ENCODE measurements at regions not wholly inside any gene's neighbourhood (a gene's known extent, or its start where the extent isn't known, plus 50 kb on each side); places are given as distances from the start of the nearest gene placed in this dataset.

DNA sequence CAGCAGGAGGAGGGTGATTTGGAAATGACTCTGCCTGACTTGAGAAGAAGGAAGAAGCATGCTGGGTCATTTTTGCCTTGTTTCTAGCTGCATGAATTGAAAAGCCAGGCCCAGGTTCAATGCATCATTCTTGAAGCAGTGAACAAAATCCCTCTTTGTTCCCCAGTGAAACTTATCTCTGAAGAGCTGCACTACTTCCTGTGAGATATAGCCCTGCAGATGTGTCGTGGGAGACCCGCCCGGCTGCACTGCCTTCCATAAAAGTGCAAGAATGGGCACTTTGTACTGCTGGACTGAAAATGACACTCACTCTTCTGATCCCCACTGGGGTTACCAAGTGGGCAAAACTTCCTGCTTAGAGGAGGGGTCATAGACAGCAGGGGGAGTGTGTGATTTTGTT is 249.2 kb upstream of the NFIA start:
- TF ChIP-seq, protein P1, sequence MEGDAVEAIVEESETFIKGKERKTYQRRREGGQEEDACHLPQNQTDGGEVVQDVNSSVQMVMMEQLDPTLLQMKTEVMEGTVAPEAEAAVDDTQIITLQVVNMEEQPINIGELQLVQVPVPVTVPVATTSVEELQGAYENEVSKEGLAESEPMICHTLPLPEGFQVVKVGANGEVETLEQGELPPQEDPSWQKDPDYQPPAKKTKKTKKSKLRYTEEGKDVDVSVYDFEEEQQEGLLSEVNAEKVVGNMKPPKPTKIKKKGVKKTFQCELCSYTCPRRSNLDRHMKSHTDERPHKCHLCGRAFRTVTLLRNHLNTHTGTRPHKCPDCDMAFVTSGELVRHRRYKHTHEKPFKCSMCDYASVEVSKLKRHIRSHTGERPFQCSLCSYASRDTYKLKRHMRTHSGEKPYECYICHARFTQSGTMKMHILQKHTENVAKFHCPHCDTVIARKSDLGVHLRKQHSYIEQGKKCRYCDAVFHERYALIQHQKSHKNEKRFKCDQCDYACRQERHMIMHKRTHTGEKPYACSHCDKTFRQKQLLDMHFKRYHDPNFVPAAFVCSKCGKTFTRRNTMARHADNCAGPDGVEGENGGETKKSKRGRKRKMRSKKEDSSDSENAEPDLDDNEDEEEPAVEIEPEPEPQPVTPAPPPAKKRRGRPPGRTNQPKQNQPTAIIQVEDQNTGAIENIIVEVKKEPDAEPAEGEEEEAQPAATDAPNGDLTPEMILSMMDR (IDR thresholded peaks at IDR 0.05; ENCODE audit: low read depth, low read length, poor library complexity, severe bottlenecking) = no peak
- no peak for TF ChIP-seq EZH2phosphoT487 (IDR thresholded peaks at IDR 0.05; ENCODE audit: borderline replicate concordance, low read length)
- Histone ChIP-seq H3K4me1 (ENCODE audit: control insufficient read depth, low read length) (no peaks in the 10 kb centered on the region), H3K4me2 (ENCODE audit: low read length) (no peak overlapping the region), H3K9me3 (ENCODE audit: control insufficient read depth, insufficient read depth, low read length) (no peaks in the 10 kb centered on the region), H3K79me2 (ENCODE audit: control insufficient read depth, low read length) (no peaks in the 10 kb centered on the region), H4K20me1 (ENCODE audit: control insufficient read depth, insufficient read depth, low read depth, low read length) (no peaks in the 10 kb centered on the region), H3K4me3 (ENCODE audit: low read length) (no peak overlapping the region), H3K27me3 (ENCODE audit: control insufficient read depth, low read length) (peaks cover 8% of the 10 kb centered on the region), H3K36me3 (ENCODE audit: control insufficient read depth, low read length) (no peaks in the 10 kb centered on the region), H3F3A (ENCODE audit: control insufficient read depth, insufficient read depth) (no peaks in the 10 kb centered on the region), H3K27ac (ENCODE audit: low read depth, low read length) (no peak overlapping the region), H3K9me2 (replicated peaks; ENCODE audit: control insufficient read depth, low read length) (no peaks in the 10 kb centered on the region)

DNA sequence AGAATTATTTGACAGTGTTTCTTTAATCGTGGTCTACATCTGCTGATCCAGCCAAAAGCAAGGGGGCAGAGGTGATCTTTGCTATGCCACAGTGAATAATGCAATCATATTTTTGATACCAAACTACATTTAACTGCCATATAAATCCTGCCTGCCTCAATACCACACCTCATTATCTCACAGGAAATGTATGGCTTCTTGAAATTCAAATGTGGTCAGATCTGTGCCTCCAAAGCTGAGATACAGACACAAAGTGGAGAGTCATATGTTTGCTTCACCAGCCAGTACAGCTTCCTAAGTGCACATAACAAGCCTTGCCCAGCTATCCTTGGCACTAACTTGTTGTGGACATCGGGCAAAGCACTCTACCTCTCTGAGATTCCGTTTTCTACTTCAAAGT is 250.0 kb upstream of the NFIA start:
- no peak overlapping the region for H3K27ac ChIP-seq (ENCODE audit: low read depth, low read length)
- H3K36me3 ChIP-seq (ENCODE audit: control insufficient read depth, low read length) = no peaks in the 10 kb centered on the region
- no peak overlapping the region for H3K4me2 ChIP-seq (ENCODE audit: low read length)
- peaks cover 8% of the 10 kb centered on the region for H3K27me3 ChIP-seq (ENCODE audit: control insufficient read depth, low read length)
- H3K79me2 ChIP-seq (ENCODE audit: control insufficient read depth, low read length) = no peaks in the 10 kb centered on the region
- no peak overlapping the region for H3K4me3 ChIP-seq (ENCODE audit: low read length)
- no peaks in the 10 kb centered on the region for H3K4me1 ChIP-seq (ENCODE audit: control insufficient read depth, low read length)
- TF ChIP-seq, protein P1 (IDR thresholded peaks at IDR 0.05; ENCODE audit: low read depth, low read length, poor library complexity, severe bottlenecking) = no peak
- no peak for TF ChIP-seq EZH2phosphoT487 (IDR thresholded peaks at IDR 0.05; ENCODE audit: borderline replicate concordance, low read length)
- H3K9me3 ChIP-seq (ENCODE audit: control insufficient read depth, insufficient read depth, low read length) = no peaks in the 10 kb centered on the region
- H3F3A ChIP-seq (ENCODE audit: control insufficient read depth, insufficient read depth) = no peaks in the 10 kb centered on the region
- H3K9me2 ChIP-seq (replicated peaks; ENCODE audit: control insufficient read depth, low read length) = no peaks in the 10 kb centered on the region
- no peaks in the 10 kb centered on the region for H4K20me1 ChIP-seq (ENCODE audit: control insufficient read depth, insufficient read depth, low read depth, low read length)

DNA sequence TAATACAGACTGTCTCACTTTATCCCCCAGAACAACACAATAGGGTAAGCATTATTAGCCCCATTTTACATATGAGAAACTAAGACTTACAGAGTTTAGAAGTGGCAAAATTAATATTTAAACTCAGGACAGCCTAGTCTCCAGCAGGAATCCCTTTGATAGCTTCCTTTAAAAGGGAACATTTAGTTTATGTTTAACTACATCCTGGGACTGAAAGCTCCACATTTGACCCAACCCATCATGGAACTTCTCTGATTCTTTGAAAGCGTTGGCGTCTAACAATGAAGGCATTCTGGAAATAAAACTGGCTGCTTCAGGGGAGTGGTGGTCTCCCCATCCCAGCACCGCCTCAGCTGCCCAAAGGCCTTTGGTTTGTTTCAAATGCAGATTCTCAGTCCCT is 250.6 kb upstream of the NFIA start:
- no peaks in the 10 kb centered on the region for H3K9me3 ChIP-seq (ENCODE audit: control insufficient read depth, insufficient read depth, low read length)
- TF ChIP-seq, protein P1 (IDR thresholded peaks at IDR 0.05; ENCODE audit: low read depth, low read length, poor library complexity, severe bottlenecking) = no peak
- H3K27ac ChIP-seq (ENCODE audit: low read depth, low read length) = no peak overlapping the region
- no peaks in the 10 kb centered on the region for H3K9me2 ChIP-seq (replicated peaks; ENCODE audit: control insufficient read depth, low read length)
- H4K20me1 ChIP-seq (ENCODE audit: control insufficient read depth, insufficient read depth, low read depth, low read length) = no peaks in the 10 kb centered on the region
- no peak overlapping the region for H3K4me2 ChIP-seq (ENCODE audit: low read length)
- H3K4me1 ChIP-seq (ENCODE audit: control insufficient read depth, low read length) = no peaks in the 10 kb centered on the region
- no peak overlapping the region for H3K4me3 ChIP-seq (ENCODE audit: low read length)
- H3F3A ChIP-seq (ENCODE audit: control insufficient read depth, insufficient read depth) = no peaks in the 10 kb centered on the region
- peaks cover 8% of the 10 kb centered on the region for H3K27me3 ChIP-seq (ENCODE audit: control insufficient read depth, low read length)
- H3K79me2 ChIP-seq (ENCODE audit: control insufficient read depth, low read length) = no peaks in the 10 kb centered on the region
- no peaks in the 10 kb centered on the region for H3K36me3 ChIP-seq (ENCODE audit: control insufficient read depth, low read length)

DNA sequence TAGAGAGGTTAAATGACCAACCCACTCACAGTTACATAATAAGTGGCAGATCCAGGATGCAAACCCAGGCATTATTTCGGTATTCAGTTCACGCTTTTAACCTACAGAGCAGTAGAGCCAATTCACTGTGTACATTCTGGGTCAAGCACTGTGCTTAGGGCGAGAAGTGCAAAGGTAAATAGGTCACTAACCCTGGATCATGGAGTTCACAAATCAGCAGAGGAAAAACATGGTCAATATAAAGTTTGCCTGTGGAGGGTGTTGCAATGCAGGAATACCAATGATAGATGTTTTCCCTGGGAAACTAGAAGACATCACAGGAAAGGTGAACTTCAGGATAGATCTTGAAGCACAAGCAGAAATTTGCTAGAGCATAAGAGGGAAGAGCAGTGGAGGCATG is 253.4 kb upstream of the NFIA start:
- H3K9me2 ChIP-seq (replicated peaks; ENCODE audit: control insufficient read depth, low read length) = no peaks in the 10 kb centered on the region
- no peak overlapping the region for H3K4me3 ChIP-seq (ENCODE audit: low read length)
- TF ChIP-seq, protein P1 (IDR thresholded peaks at IDR 0.05; ENCODE audit: low read depth, low read length, poor library complexity, severe bottlenecking) = no peak
- TF ChIP-seq EZH2phosphoT487 (IDR thresholded peaks at IDR 0.05; ENCODE audit: borderline replicate concordance, low read length) = no peak
- no peaks in the 10 kb centered on the region for H3K36me3 ChIP-seq (ENCODE audit: control insufficient read depth, low read length)
- peaks cover 8% of the 10 kb centered on the region for H3K27me3 ChIP-seq (ENCODE audit: control insufficient read depth, low read length)
- no peaks in the 10 kb centered on the region for H3K4me1 ChIP-seq (ENCODE audit: control insufficient read depth, low read length)
- no peaks in the 10 kb centered on the region for H3F3A ChIP-seq (ENCODE audit: control insufficient read depth, insufficient read depth)
- H3K9me3 ChIP-seq (ENCODE audit: control insufficient read depth, insufficient read depth, low read length) = no peaks in the 10 kb centered on the region
- H3K27ac ChIP-seq (ENCODE audit: low read depth, low read length) = no peak overlapping the region
- H4K20me1 ChIP-seq (ENCODE audit: control insufficient read depth, insufficient read depth, low read depth, low read length) = no peaks in the 10 kb centered on the region
- no peaks in the 10 kb centered on the region for H3K79me2 ChIP-seq (ENCODE audit: control insufficient read depth, low read length)
- no peak overlapping the region for H3K4me2 ChIP-seq (ENCODE audit: low read length)

All from DOHH2 (cell line).